ENCODE measurements at regions not wholly inside any gene's neighbourhood (a gene's known extent, or its start where the extent isn't known, plus 50 kb on each side); places are given as distances from the start of the nearest gene placed in this dataset.

GRCh38 chr3:661356-661755, 431.5 kb upstream of the CNTN6 start:
- H3K9me3 ChIP-seq (ENCODE audit: insufficient read depth in 2 of 2, low read depth in 1 of 2, low read length in 1 of 2): no peaks in the 10 kb centered on the region
- H4K8ac ChIP-seq (ENCODE audit: extremely low read depth, insufficient read depth, low read length): no peak overlapping the region
- H3K4me1 ChIP-seq (replicated peaks in 1 of 4; ENCODE audit: control insufficient read depth in 3 of 4, insufficient read depth in 4 of 4, low read length in 3 of 4): no peaks in the 10 kb centered on the region
- H3K4me3 ChIP-seq (ENCODE audit: extremely low read depth in 1 of 4, insufficient read depth in 2 of 4, low read depth in 3 of 4, low read length in 4 of 4): no peak overlapping the region
- ChIA-PET CTCF (ENCODE audit: partially characterized antibody) (interaction anchor here (1.0 to 1.4 kb wide), 2 partner anchors 28 to 39 kb away, joined by 3 to 4 read pairs; no protein-coding TSS in a partner anchor), POLR2A (ENCODE audit: partially characterized antibody) (no interaction called here)
- H3K9ac ChIP-seq (replicated peaks in 1 of 4; ENCODE audit: extremely low read depth in 1 of 4, low read depth in 3 of 4, low read length in 3 of 4): no peak overlapping the region
- no peak overlapping the region for H3K4me2 ChIP-seq (ENCODE audit: insufficient read depth in 1 of 2, low read depth in 2 of 2, low read length in 2 of 2)
- H3K79me2 ChIP-seq (ENCODE audit: control insufficient read depth in 1 of 2, insufficient read depth in 2 of 2, low read length in 2 of 2): no peaks in the 10 kb centered on the region
- H3K27me3 ChIP-seq (replicated peaks in 1 of 4; ENCODE audit: control insufficient read depth in 3 of 4, extremely low read depth in 1 of 4, insufficient read depth in 3 of 4, low read length in 3 of 4): no peaks in the 10 kb centered on the region
- no peak overlapping the region for H2BK12ac ChIP-seq (ENCODE audit: low read depth, low read length)
- TF ChIP-seq SIN3A (conservative IDR thresholded peaks at IDR 0.05 in 1 of 2, IDR thresholded peaks at IDR 0.05 in 1 of 2; ENCODE audit: low read depth in 1 of 2, low read length in 2 of 2) (no peak), EZH2 (IDR thresholded peaks at IDR 0.05; ENCODE audit: low read depth, low read length, severe bottlenecking) (no peak), POLR2A (IDR thresholded peaks at IDR 0.05; ENCODE audit: control extremely low read depth in 1 of 2, low read depth in 2 of 2, low read length in 2 of 2) (no peak)
- H3K56ac ChIP-seq (replicated peaks; ENCODE audit: insufficient read length, low read depth, low read length): no peak overlapping the region
- FAIRE-seq: no peak
- H3K18ac ChIP-seq (ENCODE audit: extremely low read depth, low read length): no peak overlapping the region
- no peak overlapping the region for H4K91ac ChIP-seq (replicated peaks; ENCODE audit: insufficient read length, low read length)
- no peak overlapping the region for H3K23ac ChIP-seq (ENCODE audit: insufficient read length)
- H2BK20ac ChIP-seq (ENCODE audit: low read length): no peak overlapping the region
- DNase-seq (ENCODE audit: low read depth in 1 of 2, low spot score in 2 of 2): no peak
- H3K27ac ChIP-seq (ENCODE audit: low read depth, low read length): no peak overlapping the region
- no peaks in the 10 kb centered on the region for H4K20me1 ChIP-seq (replicated peaks in 1 of 2; ENCODE audit: control insufficient read depth in 1 of 2, insufficient read depth in 2 of 2, low read length in 2 of 2)
- no peak overlapping the region for H2BK5ac ChIP-seq (ENCODE audit: low read depth, low read length)
- H3K79me1 ChIP-seq (ENCODE audit: low read depth, low read length): no peaks in the 10 kb centered on the region
- H2AK5ac ChIP-seq (ENCODE audit: low read depth, low read length): no peak overlapping the region
- H3K36me3 ChIP-seq (ENCODE audit: control insufficient read depth in 2 of 4, insufficient read depth in 4 of 4, low read length in 3 of 4): no peaks in the 10 kb centered on the region
- no peak overlapping the region for H2BK120ac ChIP-seq (replicated peaks; ENCODE audit: low read depth, low read length)
- H3K4ac ChIP-seq (replicated peaks; ENCODE audit: insufficient read length, low read depth, low read length): no peak overlapping the region
- H2BK15ac ChIP-seq (ENCODE audit: low read length): no peak overlapping the region
- no peak overlapping the region for H4K5ac ChIP-seq (ENCODE audit: insufficient read length, low read depth, low read length)
- H2AFZ ChIP-seq (ENCODE audit: low read length): no peak overlapping the region
- H3K23me2 ChIP-seq (ENCODE audit: low read depth, low read length): no peaks in the 10 kb centered on the region
- no peak overlapping the region for H3K14ac ChIP-seq (ENCODE audit: insufficient read length)
- WGBS, 2 experiments (ENCODE audit: extremely low coverage in 1 of 2, insufficient coverage in 1 of 2, insufficient read length in 1 of 2, insufficient replicate concordance in 2 of 2, low coverage in 1 of 2, low lambda C conversion rate in 2 of 2, missing lambda C conversion rate in 1 of 2): 94% methylated on average over 3 of the region's 3 CpGs; no CpG with 5 or more reads in 1 of the 2 experiments

All from H1 (cell line).